ENCODE measurements at regions not wholly inside any gene's neighbourhood (a gene's known extent, or its start where the extent isn't known, plus 50 kb on each side); places are given as distances from the start of the nearest gene placed in this dataset.

DNA sequence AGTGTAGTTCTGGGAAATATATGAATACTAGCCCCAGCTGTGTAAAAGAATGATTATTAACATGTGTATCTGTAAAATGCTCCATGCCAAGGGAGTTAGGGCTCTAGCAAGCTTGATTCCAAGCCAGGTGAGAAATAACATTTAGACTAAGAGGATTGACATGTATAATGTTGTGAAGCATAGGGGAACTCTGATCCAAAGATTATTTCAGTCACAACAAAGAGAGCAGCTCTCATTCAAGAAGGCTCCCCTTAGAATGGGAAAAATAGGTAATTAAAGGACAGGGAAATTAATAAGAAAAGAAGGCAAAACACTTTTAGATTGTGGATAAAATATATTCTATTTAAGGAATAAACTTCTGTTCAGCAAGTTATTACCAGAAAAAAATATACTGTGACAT, 347.3 kb upstream of the CDH7 start:
- TF ChIP-seq, protein P1, sequence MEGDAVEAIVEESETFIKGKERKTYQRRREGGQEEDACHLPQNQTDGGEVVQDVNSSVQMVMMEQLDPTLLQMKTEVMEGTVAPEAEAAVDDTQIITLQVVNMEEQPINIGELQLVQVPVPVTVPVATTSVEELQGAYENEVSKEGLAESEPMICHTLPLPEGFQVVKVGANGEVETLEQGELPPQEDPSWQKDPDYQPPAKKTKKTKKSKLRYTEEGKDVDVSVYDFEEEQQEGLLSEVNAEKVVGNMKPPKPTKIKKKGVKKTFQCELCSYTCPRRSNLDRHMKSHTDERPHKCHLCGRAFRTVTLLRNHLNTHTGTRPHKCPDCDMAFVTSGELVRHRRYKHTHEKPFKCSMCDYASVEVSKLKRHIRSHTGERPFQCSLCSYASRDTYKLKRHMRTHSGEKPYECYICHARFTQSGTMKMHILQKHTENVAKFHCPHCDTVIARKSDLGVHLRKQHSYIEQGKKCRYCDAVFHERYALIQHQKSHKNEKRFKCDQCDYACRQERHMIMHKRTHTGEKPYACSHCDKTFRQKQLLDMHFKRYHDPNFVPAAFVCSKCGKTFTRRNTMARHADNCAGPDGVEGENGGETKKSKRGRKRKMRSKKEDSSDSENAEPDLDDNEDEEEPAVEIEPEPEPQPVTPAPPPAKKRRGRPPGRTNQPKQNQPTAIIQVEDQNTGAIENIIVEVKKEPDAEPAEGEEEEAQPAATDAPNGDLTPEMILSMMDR (IDR thresholded peaks at IDR 0.05; ENCODE audit: low read depth, low read length): no peak
- TF ChIP-seq EZH2phosphoT487 (IDR thresholded peaks at IDR 0.05; ENCODE audit: low read depth): no peak

Data from OCI-LY3 (cell line).